Tibial nerve (tissue), 4 donors: ENCODE measurements at regions not wholly inside any gene's neighbourhood (a gene's known extent, or its start where the extent isn't known, plus 50 kb on each side); places are given as distances from the start of the nearest gene placed in this dataset.

ENCODE experiments used
- DNase-seq, 2 donors: peaks; one replicate each; pipeline ENCODE4 v3.0.0-alpha.2; 2019; ENCODE audit warnings: low spot score in 2 of 2
- H3K27ac ChIP-seq, 4 donors: fragments of 200-600 bp; sonication (generic) in 3 of 4; one replicate each; pipeline ENCODE4 v1.5.1; 2017 to 2019; ENCODE audit warnings: mild to moderate bottlenecking in 1 of 4
- H3K27me3 ChIP-seq, 2 donors: fragments of 200-600 bp; sonication (generic) in 1 of 2; one replicate each; pipeline versions ENCODE4 v1.5.1 to v1.6.0; 2017 to 2019
- H3K36me3 ChIP-seq, 3 donors: fragments of 200-600 bp; sonication (generic); one replicate each; pipeline ENCODE4 v1.5.1; 2018 to 2019
- H3K4me1 ChIP-seq, 4 donors: fragments of 200-600 bp; sonication (generic) in 3 of 4; one replicate each; pipeline ENCODE4 v1.5.1; 2017 to 2019
- H3K4me3 ChIP-seq, 4 donors: fragments of 200-600 bp; sonication (generic) in 3 of 4; one replicate each; pipeline ENCODE4 v1.5.1; 2017 to 2019; ENCODE audit warnings: mild to moderate bottlenecking in 1 of 4, moderate library complexity in 1 of 4
- H3K9me3 ChIP-seq, 4 donors: fragments of 200-600 bp; sonication (generic) in 3 of 4; one replicate each; pipeline ENCODE4 v1.5.1; 2017 to 2019
- EP300 ChIP-seq, 2 donors: sonication (generic); formaldehyde crosslinking; IDR thresholded peaks; one replicate each; pipeline ENCODE4 v1.6.1; 2017; ENCODE audit warnings: antibody characterized with exemption in 2 of 2, mild to moderate bottlenecking in 1 of 2
- POLR2A ChIP-seq, 2 donors: fragments of 450-650 bp; IDR thresholded peaks; one replicate each; pipeline ENCODE4 v1.6.1; 2017; ENCODE audit warnings: antibody characterized with exemption in 2 of 2, mild to moderate bottlenecking in 2 of 2, moderate library complexity in 2 of 2
- WGBS, 2 donors: methylation state at CpG; one replicate each; pipeline ENCODE4 v1.1.5; 2018; 5-methylcytosine and 5-hydroxymethylcytosine counted together
- TF ChIP-seq, protein P1 (sequence below), 5 experiments: fragments of 200-600 bp in 3 of 5; fragments of 450-650 bp in 2 of 5; sonication (generic) in 3 of 5; IDR thresholded peaks; one replicate each; pipeline ENCODE4 v1.5.1; 2016 to 2019; ENCODE audit warnings: antibody characterized with exemption in 5 of 5, mild to moderate bottlenecking in 3 of 5, moderate library complexity in 2 of 5

DNA sequence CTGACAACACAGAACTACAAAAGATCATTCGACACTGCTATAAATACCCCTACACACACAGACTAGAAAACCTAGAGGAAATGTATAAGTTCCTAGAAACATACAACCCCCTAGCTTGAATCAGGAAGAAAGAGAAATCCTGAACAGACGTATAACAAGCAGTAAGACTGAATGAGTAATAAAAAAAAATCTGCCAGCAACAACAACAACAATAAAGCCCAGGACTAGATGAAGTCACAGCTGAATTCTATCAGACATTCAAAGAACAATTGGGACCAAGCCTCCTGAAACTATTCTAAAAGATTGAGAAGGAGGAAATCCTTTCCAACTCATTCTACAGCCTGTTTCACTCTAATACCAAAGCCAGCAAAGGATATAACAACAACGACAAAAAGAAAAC is 68.2 kb upstream of the SLIT3 start:
- Histone ChIP-seq H3K36me3 (no peaks in the 10 kb centered on the region), H3K4me1 (no peaks in the 10 kb centered on the region), H3K27ac (no peak overlapping the region), H3K4me3 (no peak overlapping the region), H3K9me3 (peaks cover 0 to 12% (median 0%) of the 10 kb centered on the region in 4 donors), H3K27me3 (no peaks in the 10 kb centered on the region)
- DNase-seq: no peak
- no peak for TF ChIP-seq POLR2A (IDR thresholded peaks at IDR 0.05)
- no peak for TF ChIP-seq EP300 (IDR thresholded peaks at IDR 0.05)
- TF ChIP-seq, protein P1, sequence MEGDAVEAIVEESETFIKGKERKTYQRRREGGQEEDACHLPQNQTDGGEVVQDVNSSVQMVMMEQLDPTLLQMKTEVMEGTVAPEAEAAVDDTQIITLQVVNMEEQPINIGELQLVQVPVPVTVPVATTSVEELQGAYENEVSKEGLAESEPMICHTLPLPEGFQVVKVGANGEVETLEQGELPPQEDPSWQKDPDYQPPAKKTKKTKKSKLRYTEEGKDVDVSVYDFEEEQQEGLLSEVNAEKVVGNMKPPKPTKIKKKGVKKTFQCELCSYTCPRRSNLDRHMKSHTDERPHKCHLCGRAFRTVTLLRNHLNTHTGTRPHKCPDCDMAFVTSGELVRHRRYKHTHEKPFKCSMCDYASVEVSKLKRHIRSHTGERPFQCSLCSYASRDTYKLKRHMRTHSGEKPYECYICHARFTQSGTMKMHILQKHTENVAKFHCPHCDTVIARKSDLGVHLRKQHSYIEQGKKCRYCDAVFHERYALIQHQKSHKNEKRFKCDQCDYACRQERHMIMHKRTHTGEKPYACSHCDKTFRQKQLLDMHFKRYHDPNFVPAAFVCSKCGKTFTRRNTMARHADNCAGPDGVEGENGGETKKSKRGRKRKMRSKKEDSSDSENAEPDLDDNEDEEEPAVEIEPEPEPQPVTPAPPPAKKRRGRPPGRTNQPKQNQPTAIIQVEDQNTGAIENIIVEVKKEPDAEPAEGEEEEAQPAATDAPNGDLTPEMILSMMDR (IDR thresholded peaks at IDR 0.05): no peak
- WGBS, 2 donors: 72% methylated on average over 3 of the region's 3 CpGs

- no peak overlapping the region for H3K4me3 ChIP-seq
- no peaks in the 10 kb centered on the region for H3K36me3 ChIP-seq
- H3K4me1 ChIP-seq: no peaks in the 10 kb centered on the region
- no peaks in the 10 kb centered on the region for H3K27me3 ChIP-seq
- WGBS, 2 donors: 81 to 86% methylated on average over 2 of the region's 2 CpGs
- TF ChIP-seq POLR2A (IDR thresholded peaks at IDR 0.05): no peak
- no peak for TF ChIP-seq EP300 (IDR thresholded peaks at IDR 0.05)
- TF ChIP-seq, protein P1 (IDR thresholded peaks at IDR 0.05): no peak
- DNase-seq: no peak
- peaks cover 0 to 12% (median 0%) of the 10 kb centered on the region in 4 donors for H3K9me3 ChIP-seq
- H3K27ac ChIP-seq: no peak overlapping the region
These were observed 66.9 kb upstream of the SLIT3 start for GRCh38 chr5:169367861-169368260.

GRCh38 chr5:169357291-169357690 is 56.4 kb upstream of the SLIT3 start:
- TF ChIP-seq, protein P1 (IDR thresholded peaks at IDR 0.05): no peak
- TF ChIP-seq EP300 (IDR thresholded peaks at IDR 0.05): no peak
- no peak for TF ChIP-seq POLR2A (IDR thresholded peaks at IDR 0.05)
- 78 to 86% methylated on average over 1 of the region's 1 CpG for WGBS, 2 donors
- no peaks in the 10 kb centered on the region for H3K4me1 ChIP-seq

DNA sequence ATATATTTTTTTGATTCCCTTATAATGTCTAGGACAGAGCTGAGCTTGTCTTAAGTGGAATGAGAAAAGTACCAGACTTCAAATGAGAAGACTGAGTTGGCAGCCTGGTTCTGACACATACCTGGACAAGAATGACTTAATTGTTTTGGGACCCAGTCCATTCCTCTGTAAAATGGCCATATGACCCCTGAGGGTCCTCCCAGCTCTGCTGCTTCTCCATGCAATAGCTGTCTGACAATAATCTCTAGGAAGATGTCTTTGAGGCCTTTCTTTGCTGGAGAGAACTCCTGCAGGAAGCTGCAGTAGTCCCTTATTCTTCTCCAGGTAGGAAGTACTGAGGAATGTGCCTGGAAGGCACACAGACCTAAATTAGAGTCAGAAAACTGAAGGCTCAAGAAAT is 55.9 kb upstream of the SLIT3 start:
- Histone ChIP-seq H3K27ac (no peak overlapping the region), H3K4me3 (no peak overlapping the region), H3K4me1 (no peaks in the 10 kb centered on the region), H3K36me3 (no peaks in the 10 kb centered on the region), H3K27me3 (no peaks in the 10 kb centered on the region), H3K9me3 (peaks cover 0 to 2% (median 0%) of the 10 kb centered on the region in 4 donors)
- no peak for TF ChIP-seq EP300 (IDR thresholded peaks at IDR 0.05)
- no peak for TF ChIP-seq POLR2A (IDR thresholded peaks at IDR 0.05)
- TF ChIP-seq, protein P1 (IDR thresholded peaks at IDR 0.05): no peak
- DNase-seq: no peak

More at GRCh38 chr5:169357291-169357690, 56.4 kb upstream of the SLIT3 start:
- no peak for DNase-seq
- Histone ChIP-seq H3K36me3 (no peaks in the 10 kb centered on the region), H3K9me3 (peaks cover 0 to 2% (median 0%) of the 10 kb centered on the region in 4 donors), H3K27me3 (no peaks in the 10 kb centered on the region), H3K4me3 (no peak overlapping the region), H3K27ac (no peak overlapping the region)

DNA sequence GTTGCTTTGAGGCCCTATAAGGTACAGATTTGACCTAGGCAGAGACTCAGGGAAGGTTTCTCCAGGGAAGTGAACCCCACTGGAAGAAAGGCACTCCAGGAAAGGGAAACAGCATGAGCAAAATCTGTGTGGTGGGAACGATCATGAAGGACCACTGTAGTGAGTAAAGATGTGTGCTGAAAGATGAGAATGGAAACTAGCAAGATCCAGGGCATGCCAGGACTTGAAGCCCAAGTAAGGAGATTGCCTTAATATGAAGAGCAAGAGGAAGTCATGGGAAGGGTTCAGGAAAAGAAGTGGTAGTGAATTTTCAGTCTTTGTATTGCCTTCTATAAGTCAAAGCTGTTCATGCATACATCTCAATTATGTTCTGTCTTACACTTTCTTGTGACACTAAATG is 55.2 kb upstream of the SLIT3 start:
- no peaks in the 10 kb centered on the region for H3K4me1 ChIP-seq
- H3K4me3 ChIP-seq: no peak overlapping the region
- no peaks in the 10 kb centered on the region for H3K27me3 ChIP-seq
- H3K9me3 ChIP-seq: peaks cover 0 to 2% (median 0%) of the 10 kb centered on the region in 4 donors
- H3K36me3 ChIP-seq: no peaks in the 10 kb centered on the region
- 81 to 85% methylated on average over 1 of the region's 1 CpG for WGBS, 2 donors
- no peak for TF ChIP-seq POLR2A (IDR thresholded peaks at IDR 0.05)
- TF ChIP-seq, protein P1 (IDR thresholded peaks at IDR 0.05): no peak
- no peak for TF ChIP-seq EP300 (IDR thresholded peaks at IDR 0.05)
- no peak for DNase-seq
- no peak overlapping the region for H3K27ac ChIP-seq
